HEK293 (cell line): ENCODE measurements at regions not wholly inside any gene's neighbourhood (a gene's known extent, or its start where the extent isn't known, plus 50 kb on each side); places are given as distances from the start of the nearest gene placed in this dataset.

Experiments
- CTCF ChIA-PET: fragments of 350-600 bp; formaldehyde crosslinking; extraction: SDS; loops from one replicate; lab custom pipeline; 2021; ENCODE audit warnings: antibody characterized with exemption; lab: Yijun Ruan, JAX
- POLR2A ChIA-PET: fragments of 300-600 bp; formaldehyde crosslinking; extraction: SDS; loops from one replicate; lab custom pipeline; 2020; ENCODE audit warnings: antibody characterized with exemption, inconsistent platforms; lab: Yijun Ruan, JAX
- H3K27ac ChIP-seq: fragments of 200-500 bp; sonication (Bioruptor generic); 2 replicates; pipeline ENCODE4 v1.5.1; 2014; ENCODE audit warnings: low read depth, low read length, control low read depth, inconsistent platforms; ENCODE audit errors: extremely low read depth
- H3K36me3 ChIP-seq, 2 experiments: fragments of 200-500 bp in 1 of 2; sonication (Bioruptor generic) in 1 of 2; 1 replicate in 1 of 2; 2 replicates in 1 of 2; pipeline ENCODE4 v1.5.1; 2014 to 2017; ENCODE audit warnings: inconsistent platforms in 2 of 2, low read length in 2 of 2; ENCODE audit not compliant: control insufficient read depth in 2 of 2, insufficient read depth in 1 of 2
- H3K4me1 ChIP-seq: fragments of 200-500 bp; sonication (Bioruptor generic); 2 replicates; pipeline ENCODE4 v1.5.1; 2014; ENCODE audit warnings: mild to moderate bottlenecking, low read length, inconsistent platforms; ENCODE audit not compliant: control insufficient read depth, insufficient read depth
- H3K4me3 ChIP-seq: 2 replicates; pipeline ENCODE4 v1.5.1; 2011; ENCODE audit warnings: low read depth, mild to moderate bottlenecking, control low read depth, low read length, moderate library complexity
- H3K9me3 ChIP-seq: fragments of 200-500 bp; sonication (Bioruptor generic); 2 replicates; pipeline ENCODE4 v1.5.1; 2014; ENCODE audit warnings: low read depth, low read length, inconsistent platforms; ENCODE audit not compliant: control insufficient read depth, insufficient read depth
- IKZF3 ChIP-seq: fragments of 450-650 bp; IDR thresholded peaks from 2 replicates; pipeline ENCODE4 v1.5.0; 2018; ENCODE audit warnings: missing biosample characterization, mild to moderate bottlenecking, missing genetic modification characterization, moderate library complexity
- PATZ1 ChIP-seq: fragments of 450-650 bp; formaldehyde crosslinking; IDR thresholded peaks from 2 replicates; pipeline ENCODE4 v1.5.1; 2016; ENCODE audit warnings: missing biosample characterization, missing genetic modification characterization
- REPIN1 ChIP-seq: fragments of 450-650 bp; formaldehyde crosslinking; IDR thresholded peaks from 2 replicates; pipeline ENCODE4 v1.5.1; 2017; ENCODE audit warnings: missing biosample characterization, missing genetic modification characterization, low read depth
- ZBTB26 ChIP-seq: fragments of 450-650 bp; formaldehyde crosslinking; optimal IDR thresholded peaks from 2 replicates; pipeline ENCODE3; 2016; ENCODE audit warnings: missing biosample characterization, mild to moderate bottlenecking, missing genetic modification characterization
- ZBTB7A ChIP-seq: fragments of 450-650 bp; formaldehyde crosslinking; IDR thresholded peaks from 2 replicates; pipeline ENCODE4 v1.5.1; 2016; ENCODE audit warnings: low read depth, missing biosample characterization, missing genetic modification characterization
- ZFHX2 ChIP-seq: fragments of 450-650 bp; formaldehyde crosslinking; conservative IDR thresholded peaks from 2 replicates; pipeline ENCODE4 v1.5.1; 2016; ENCODE audit warnings: missing biosample characterization, missing genetic modification characterization
- ZNF133 ChIP-seq: fragments of 450-650 bp; formaldehyde crosslinking; IDR thresholded peaks from 2 replicates; pipeline ENCODE4 v1.5.1; 2016; ENCODE audit warnings: missing biosample characterization, missing genetic modification characterization
- ZNF146 ChIP-seq: fragments of 450-650 bp; formaldehyde crosslinking; IDR thresholded peaks from 2 replicates; pipeline ENCODE4 v1.5.1; 2016; ENCODE audit warnings: missing biosample characterization, missing genetic modification characterization
- ZNF169 ChIP-seq: fragments of 450-650 bp; formaldehyde crosslinking; IDR thresholded peaks from 2 replicates; pipeline ENCODE4 v1.5.1; 2016; ENCODE audit warnings: missing biosample characterization, missing genetic modification characterization
- ZNF175 ChIP-seq: fragments of 450-650 bp; formaldehyde crosslinking; IDR thresholded peaks from 2 replicates; pipeline ENCODE4 v1.5.1; 2016; ENCODE audit warnings: missing biosample characterization, missing genetic modification characterization
- ZNF214 ChIP-seq: fragments of 450-650 bp; formaldehyde crosslinking; IDR thresholded peaks from 2 replicates; pipeline ENCODE4 v1.5.1; 2017; ENCODE audit warnings: missing biosample characterization, mild to moderate bottlenecking, missing genetic modification characterization, borderline replicate concordance
- ZNF221 ChIP-seq: fragments of 450-650 bp; formaldehyde crosslinking; IDR thresholded peaks from 2 replicates; pipeline ENCODE4 v1.5.1; 2017; ENCODE audit warnings: missing biosample characterization, missing genetic modification characterization, borderline replicate concordance
- ZNF239 ChIP-seq: fragments of 450-650 bp; formaldehyde crosslinking; IDR thresholded peaks from 2 replicates; pipeline ENCODE4 v1.5.1; 2016; ENCODE audit warnings: missing biosample characterization, missing genetic modification characterization
- ZNF311 ChIP-seq: fragments of 450-650 bp; formaldehyde crosslinking; IDR thresholded peaks from 2 replicates; pipeline ENCODE4 v1.5.1; 2017; ENCODE audit warnings: missing biosample characterization, missing genetic modification characterization, borderline replicate concordance
- ZNF391 ChIP-seq: fragments of 450-650 bp; formaldehyde crosslinking; IDR thresholded peaks from 2 replicates; pipeline ENCODE4 v1.5.1; 2016; ENCODE audit warnings: low read depth, missing biosample characterization, missing genetic modification characterization, borderline replicate concordance
- ZNF488 ChIP-seq: fragments of 450-650 bp; formaldehyde crosslinking; IDR thresholded peaks from 2 replicates; pipeline ENCODE4 v1.5.1; 2016; ENCODE audit warnings: missing biosample characterization, missing genetic modification characterization
- ZNF555 ChIP-seq: fragments of 450-650 bp; formaldehyde crosslinking; conservative IDR thresholded peaks from 2 replicates; pipeline ENCODE4 v1.5.1; 2017; ENCODE audit warnings: missing biosample characterization, mild to moderate bottlenecking, missing genetic modification characterization, inconsistent platforms
- ZNF561 ChIP-seq: fragments of 450-650 bp; IDR thresholded peaks from 2 replicates; pipeline ENCODE4 v1.5.1; 2018; ENCODE audit warnings: missing biosample characterization, missing genetic modification characterization, borderline replicate concordance
- ZNF580 ChIP-seq: fragments of 450-650 bp; formaldehyde crosslinking; IDR thresholded peaks from 2 replicates; pipeline ENCODE4 v1.5.1; 2016; ENCODE audit warnings: missing biosample characterization, missing genetic modification characterization
- ZNF585B ChIP-seq: fragments of 450-650 bp; formaldehyde crosslinking; IDR thresholded peaks from 2 replicates; pipeline ENCODE4 v1.5.1; 2016; ENCODE audit warnings: missing biosample characterization, missing genetic modification characterization
- ZNF792 ChIP-seq: fragments of 450-650 bp; formaldehyde crosslinking; IDR thresholded peaks from 2 replicates; pipeline ENCODE4 v1.5.1; 2016; ENCODE audit warnings: missing biosample characterization, missing genetic modification characterization
- ZSCAN23 ChIP-seq: fragments of 450-650 bp; formaldehyde crosslinking; IDR thresholded peaks from 2 replicates; pipeline ENCODE4 v1.5.1; 2016; ENCODE audit warnings: missing biosample characterization, missing genetic modification characterization
- ZSCAN30 ChIP-seq: fragments of 450-650 bp; IDR thresholded peaks from 2 replicates; pipeline ENCODE4 v1.5.1; 2018; ENCODE audit warnings: missing biosample characterization, mild to moderate bottlenecking, missing genetic modification characterization, moderate library complexity
- TF ChIP-seq, protein P1 (sequence below): IDR thresholded peaks from 2 replicates; pipeline ENCODE4 v1.6.1; 2011; ENCODE audit warnings: mild to moderate bottlenecking, low read depth, low read length, borderline replicate concordance
- TF ChIP-seq, protein P2 (sequence below): fragments of 450-650 bp; formaldehyde crosslinking; IDR thresholded peaks from 2 replicates; pipeline ENCODE4 v1.5.1; 2017; ENCODE audit warnings: missing biosample characterization, missing genetic modification characterization

DNA sequence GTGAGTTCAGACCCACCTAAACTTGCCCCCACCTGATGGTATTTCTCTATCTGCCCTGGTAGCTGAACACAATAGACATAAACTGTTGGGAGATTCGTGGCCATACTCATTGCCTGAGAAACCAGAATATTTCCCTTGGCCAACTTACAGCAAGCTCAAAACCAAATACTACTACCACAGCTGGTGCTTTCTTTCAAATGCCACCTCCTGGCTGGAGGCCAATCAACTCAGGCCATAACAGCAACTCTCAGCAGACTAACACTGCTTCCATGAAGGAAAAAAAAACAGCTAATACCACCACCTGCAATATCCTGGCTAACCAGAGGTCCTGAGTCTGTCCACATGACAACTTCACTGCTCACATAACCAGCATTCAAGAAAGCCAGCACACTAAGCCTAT lies 373.1 kb downstream of the CMPK2 start (continued):
- no peak for TF ChIP-seq ZNF580 (tag by site-specific recombination)
- TF ChIP-seq ZNF133 (tag by site-specific recombination): no peak
- TF ChIP-seq ZNF221: no peak
- no peak for TF ChIP-seq ZNF391 (tag by site-specific recombination)
- TF ChIP-seq ZNF585B (tag by site-specific recombination): no peak
- TF ChIP-seq, protein P1, sequence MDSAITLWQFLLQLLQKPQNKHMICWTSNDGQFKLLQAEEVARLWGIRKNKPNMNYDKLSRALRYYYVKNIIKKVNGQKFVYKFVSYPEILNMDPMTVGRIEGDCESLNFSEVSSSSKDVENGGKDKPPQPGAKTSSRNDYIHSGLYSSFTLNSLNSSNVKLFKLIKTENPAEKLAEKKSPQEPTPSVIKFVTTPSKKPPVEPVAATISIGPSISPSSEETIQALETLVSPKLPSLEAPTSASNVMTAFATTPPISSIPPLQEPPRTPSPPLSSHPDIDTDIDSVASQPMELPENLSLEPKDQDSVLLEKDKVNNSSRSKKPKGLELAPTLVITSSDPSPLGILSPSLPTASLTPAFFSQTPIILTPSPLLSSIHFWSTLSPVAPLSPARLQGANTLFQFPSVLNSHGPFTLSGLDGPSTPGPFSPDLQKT: no peak

DNA sequence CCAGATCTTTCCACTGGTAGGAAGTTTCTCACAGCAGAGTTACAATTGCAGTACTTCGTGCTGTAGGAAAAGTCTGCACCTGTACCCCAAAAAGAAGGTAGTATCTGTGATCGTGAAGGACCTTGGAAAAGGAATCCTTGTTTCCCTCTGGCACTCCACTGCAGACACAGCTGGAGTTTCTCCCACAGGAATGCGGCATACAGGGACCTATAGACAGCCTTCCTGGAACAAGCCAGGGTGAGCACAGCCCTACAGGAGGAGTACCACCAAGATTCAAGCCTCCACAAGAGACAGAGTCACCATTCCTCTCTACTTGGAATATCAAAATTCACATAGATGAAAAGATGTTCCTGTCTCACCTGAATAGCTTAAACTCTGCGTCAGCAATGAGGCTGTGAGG lies 372.4 kb downstream of the CMPK2 start:
- Histone ChIP-seq H3K36me3 (no peaks in the 10 kb centered on the region), H3K4me1 (no peaks in the 10 kb centered on the region), H3K4me3 (no peak overlapping the region), H3K9me3 (no peaks in the 10 kb centered on the region), H3K27ac (no peak overlapping the region)
- CTCF ChIA-PET: interaction anchor here (0.9 kb wide), 1 partner anchor 119 kb away, joined by 3 read pairs; no protein-coding TSS in a partner anchor
- TF ChIP-seq ZNF311 (no peak), ZBTB26 (tag by site-specific recombination) (no peak), IKZF3 (tag by site-specific recombination) (no peak), ZSCAN30 (no peak), ZNF214 (tag by site-specific recombination) (no peak)
- POLR2A ChIA-PET: no interaction called here

DNA sequence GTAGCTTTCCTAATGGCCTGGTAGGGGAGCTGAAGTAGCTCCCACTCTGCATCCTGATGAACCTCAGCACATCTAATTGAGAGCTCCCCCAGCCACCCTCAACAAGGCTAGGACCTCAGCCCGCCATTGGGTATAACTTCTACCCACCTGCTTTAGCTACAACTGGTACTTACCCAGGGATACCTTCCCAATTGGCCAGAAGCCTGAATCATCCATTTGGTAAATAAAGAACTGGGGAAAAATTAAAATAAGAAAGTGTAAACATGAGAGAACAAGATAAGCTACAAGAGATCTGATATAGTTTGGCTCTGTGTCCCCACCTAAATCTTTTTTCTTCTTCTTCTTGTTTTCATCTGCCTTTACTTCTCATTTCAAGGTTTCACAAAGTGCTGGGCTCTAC lies 372.0 kb downstream of the CMPK2 start:
- H3K36me3 ChIP-seq: no peaks in the 10 kb centered on the region
- H3K27ac ChIP-seq: no peak overlapping the region
- no peaks in the 10 kb centered on the region for H3K4me1 ChIP-seq
- TF ChIP-seq ZBTB7A (tag by site-specific recombination) (no peak), ZNF792 (tag by site-specific recombination) (no peak), ZNF146 (tag by site-specific recombination) (no peak), ZNF239 (tag by site-specific recombination) (no peak), ZNF175 (tag by site-specific recombination) (no peak), ZNF169 (tag by site-specific recombination) (no peak), ZFHX2 (tag by site-specific recombination) (no peak), ZNF561 (tag by site-specific recombination) (no peak), ZSCAN23 (no peak), REPIN1 (tag by site-specific recombination) (no peak), PATZ1 (tag by site-specific recombination) (no peak), ZNF555 (tag by site-specific recombination) (no peak), ZNF488 (tag by site-specific recombination) (no peak)
- TF ChIP-seq, protein P2, sequence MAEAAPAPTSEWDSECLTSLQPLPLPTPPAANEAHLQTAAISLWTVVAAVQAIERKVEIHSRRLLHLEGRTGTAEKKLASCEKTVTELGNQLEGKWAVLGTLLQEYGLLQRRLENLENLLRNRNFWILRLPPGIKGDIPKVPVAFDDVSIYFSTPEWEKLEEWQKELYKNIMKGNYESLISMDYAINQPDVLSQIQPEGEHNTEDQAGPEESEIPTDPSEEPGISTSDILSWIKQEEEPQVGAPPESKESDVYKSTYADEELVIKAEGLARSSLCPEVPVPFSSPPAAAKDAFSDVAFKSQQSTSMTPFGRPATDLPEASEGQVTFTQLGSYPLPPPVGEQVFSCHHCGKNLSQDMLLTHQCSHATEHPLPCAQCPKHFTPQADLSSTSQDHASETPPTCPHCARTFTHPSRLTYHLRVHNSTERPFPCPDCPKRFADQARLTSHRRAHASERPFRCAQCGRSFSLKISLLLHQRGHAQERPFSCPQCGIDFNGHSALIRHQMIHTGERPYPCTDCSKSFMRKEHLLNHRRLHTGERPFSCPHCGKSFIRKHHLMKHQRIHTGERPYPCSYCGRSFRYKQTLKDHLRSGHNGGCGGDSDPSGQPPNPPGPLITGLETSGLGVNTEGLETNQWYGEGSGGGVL: no peak
- CTCF ChIA-PET: interaction anchor here (0.9 kb wide), 1 partner anchor 119 kb away, joined by 3 read pairs; no protein-coding TSS in a partner anchor
- POLR2A ChIA-PET: no interaction called here
- no peak overlapping the region for H3K4me3 ChIP-seq
- H3K9me3 ChIP-seq: no peaks in the 10 kb centered on the region
